ENCODE measurements at regions not wholly inside any gene's neighbourhood (a gene's known extent, or its start where the extent isn't known, plus 50 kb on each side); places are given as distances from the start of the nearest gene placed in this dataset.

- TF ChIP-seq, protein P1, sequence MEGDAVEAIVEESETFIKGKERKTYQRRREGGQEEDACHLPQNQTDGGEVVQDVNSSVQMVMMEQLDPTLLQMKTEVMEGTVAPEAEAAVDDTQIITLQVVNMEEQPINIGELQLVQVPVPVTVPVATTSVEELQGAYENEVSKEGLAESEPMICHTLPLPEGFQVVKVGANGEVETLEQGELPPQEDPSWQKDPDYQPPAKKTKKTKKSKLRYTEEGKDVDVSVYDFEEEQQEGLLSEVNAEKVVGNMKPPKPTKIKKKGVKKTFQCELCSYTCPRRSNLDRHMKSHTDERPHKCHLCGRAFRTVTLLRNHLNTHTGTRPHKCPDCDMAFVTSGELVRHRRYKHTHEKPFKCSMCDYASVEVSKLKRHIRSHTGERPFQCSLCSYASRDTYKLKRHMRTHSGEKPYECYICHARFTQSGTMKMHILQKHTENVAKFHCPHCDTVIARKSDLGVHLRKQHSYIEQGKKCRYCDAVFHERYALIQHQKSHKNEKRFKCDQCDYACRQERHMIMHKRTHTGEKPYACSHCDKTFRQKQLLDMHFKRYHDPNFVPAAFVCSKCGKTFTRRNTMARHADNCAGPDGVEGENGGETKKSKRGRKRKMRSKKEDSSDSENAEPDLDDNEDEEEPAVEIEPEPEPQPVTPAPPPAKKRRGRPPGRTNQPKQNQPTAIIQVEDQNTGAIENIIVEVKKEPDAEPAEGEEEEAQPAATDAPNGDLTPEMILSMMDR (IDR thresholded peaks at IDR 0.05), result no peak
- no peak for TF ChIP-seq POLR2A (IDR thresholded peaks at IDR 0.05)
These were observed 59.0 kb upstream of the BTG3 start for GRCh38 chr21:17671733-17672132.

Measured in transverse colon (tissue), 3 donors.